Activated CD8-positive, alpha-beta memory T cell treated with anti-CD3 and anti-CD28 coated beads, Interleukin-2, amount 50 U/mL, for 48 hours (primary cell): ENCODE measurements at regions not wholly inside any gene's neighbourhood (a gene's known extent, or its start where the extent isn't known, plus 50 kb on each side); places are given as distances from the start of the nearest gene placed in this dataset.
"Not testable (repeated sequence)": the region's sequence is repeated elsewhere in the genome, so short reads cannot be mapped to it uniquely, and the experiment has no call there.

Source experiments
- DNase-seq: peaks from one replicate; pipeline ENCODE4 v3.0.0-alpha.2; 2020

DNA sequence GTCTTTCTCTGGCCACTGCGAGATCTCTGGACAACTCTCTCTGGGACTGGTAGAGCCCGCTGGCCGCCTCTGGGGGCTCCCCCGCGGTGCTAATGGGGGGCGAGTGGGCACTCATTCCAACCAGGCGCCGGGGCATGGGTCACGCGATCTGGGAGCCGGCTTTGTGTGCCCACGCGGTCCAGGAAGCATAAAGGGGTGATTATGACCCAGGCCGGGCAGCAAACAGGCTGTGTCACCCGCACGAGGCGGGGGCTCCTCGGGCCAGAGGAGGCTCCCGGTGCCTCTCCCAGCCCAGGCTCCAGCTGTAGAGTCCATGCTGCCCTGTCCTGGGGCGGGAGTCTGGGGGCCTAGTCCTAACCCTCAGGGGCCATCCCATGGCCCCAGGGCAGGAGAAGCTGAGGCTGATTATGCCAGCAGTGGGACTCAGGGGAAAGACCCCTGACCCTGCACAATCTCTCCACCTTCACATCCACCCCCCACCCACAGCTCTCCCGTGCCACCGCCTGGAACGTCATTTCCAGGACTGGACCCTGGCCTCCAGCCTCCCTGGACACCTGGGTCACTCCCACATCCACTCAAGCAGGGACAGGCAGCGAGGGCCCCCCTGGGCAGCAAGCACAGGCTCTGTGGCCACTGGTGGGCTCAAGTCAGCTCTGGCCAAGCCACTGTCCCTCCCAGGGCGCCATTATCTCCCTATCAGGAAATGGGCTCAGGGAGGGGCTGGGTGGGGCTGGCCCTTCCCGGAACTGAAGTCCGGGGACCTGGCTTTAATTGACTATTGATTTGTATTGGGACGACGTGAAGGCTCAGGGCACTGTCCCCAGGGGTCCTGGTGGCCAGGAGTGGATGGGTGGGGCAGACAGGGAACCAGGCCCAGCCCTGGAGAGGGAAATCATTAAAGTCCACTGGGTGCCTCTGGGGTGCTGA lies 50.0 kb downstream of the PTPRS start:
- no peak for DNase-seq

- no peak for DNase-seq
These were observed 51.3 kb downstream of the PTPRS start for GRCh38 chr19:5289060-5289990.

DNA sequence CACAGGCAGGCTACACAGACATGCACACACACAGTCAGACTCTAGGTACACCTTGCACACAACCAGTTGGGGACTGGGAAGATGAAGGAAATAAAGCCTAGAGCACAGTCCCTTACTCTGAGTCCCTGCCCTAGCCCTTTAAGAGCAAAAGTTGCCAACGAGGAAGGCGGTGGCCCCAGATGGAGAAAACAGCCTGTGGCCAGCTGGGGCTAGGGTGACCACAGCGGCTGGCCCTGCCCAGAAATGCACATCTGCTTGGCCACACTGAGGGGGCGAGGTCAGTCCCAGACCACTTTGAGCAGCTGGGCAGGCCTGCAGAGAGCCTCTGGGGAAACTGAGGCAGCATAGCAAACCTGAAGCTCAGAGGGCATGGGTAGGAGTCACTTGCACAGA lies 52.3 kb downstream of the PTPRS start:
- DNase-seq, result no peak

GRCh38 chr19:5287066-5287465 lies 53.5 kb downstream of the PTPRS start:
- DNase-seq, result no peak

DNA sequence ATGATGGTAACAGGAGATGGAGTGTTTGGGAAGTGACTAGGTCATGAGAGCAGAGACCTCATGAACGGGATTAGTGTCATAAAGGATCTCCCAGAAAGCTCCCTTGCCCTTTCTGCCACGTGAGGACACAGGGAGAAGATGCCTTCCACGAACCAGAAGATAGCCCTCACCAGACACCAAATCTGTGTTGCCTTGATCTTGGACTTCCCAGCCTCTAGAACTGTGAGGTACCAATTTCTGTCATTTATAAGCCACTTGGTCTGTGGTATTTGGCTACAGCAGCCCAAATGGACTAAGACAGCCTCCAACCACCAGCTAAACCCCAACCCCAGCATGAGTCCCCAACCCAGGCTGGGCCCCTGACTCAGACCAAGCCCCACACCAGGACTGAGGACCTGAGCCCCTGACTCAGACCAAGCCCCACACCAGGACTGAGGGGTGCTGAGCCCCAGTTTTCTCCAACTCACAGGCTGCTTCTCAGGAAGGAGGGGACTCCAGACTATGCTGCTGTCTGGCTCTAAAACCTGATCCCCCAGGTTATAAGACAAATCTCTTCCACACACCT lies 54.1 kb downstream of the PTPRS start:
- DNase-seq, result no peak

- no peak for DNase-seq
These were observed 54.7 kb downstream of the PTPRS start for GRCh38 chr19:5285955-5286354.

DNA sequence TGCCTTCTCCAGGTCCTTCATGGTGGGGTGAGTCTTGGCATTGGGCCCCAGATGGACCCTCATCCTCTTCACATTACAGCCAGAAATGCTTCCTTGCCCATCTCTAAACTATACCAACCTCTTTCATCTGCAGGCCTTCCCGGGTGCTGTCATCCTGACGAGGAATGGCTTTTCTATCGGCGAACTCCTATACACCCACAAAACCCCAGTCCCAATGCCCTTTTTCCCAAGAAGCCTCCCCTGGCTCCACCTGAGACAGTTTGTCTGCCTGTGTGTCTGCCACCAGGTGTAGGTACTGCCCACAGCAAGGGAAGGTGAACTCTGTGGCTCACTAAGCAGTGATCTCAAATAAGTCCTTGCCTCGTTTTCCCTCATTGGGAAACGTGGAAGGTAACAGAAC lies 55.3 kb downstream of the PTPRS start:
- no peak for DNase-seq

GRCh38 chr19:5282901-5283300 lies 57.7 kb downstream of the PTPRS start:
- no peak for DNase-seq

GRCh38 chr19:5281588-5281987 lies 59.0 kb downstream of the PTPRS start:
- DNase-seq, result no peak

DNA sequence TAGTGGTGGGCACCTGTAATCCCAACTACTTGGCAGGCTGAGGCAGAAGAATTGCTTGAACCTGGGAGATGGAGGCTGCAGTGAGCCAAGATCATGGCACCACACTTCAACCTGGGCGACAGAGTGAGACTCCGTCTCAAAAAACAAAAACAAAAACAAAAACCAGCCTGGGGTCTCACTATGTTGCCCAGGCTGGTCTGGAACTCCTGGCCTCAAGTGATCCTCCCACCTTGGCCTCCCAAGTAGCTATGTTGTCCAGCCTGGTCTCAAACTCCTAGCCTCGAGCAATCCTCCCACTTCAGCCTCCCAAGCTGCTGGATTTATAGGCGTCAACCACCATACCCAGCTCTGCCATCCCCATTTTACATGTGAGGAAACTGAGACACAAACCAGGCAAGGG lies 64.9 kb downstream of the PTPRS start:
- DNase-seq, result not testable (repeated sequence)

DNA sequence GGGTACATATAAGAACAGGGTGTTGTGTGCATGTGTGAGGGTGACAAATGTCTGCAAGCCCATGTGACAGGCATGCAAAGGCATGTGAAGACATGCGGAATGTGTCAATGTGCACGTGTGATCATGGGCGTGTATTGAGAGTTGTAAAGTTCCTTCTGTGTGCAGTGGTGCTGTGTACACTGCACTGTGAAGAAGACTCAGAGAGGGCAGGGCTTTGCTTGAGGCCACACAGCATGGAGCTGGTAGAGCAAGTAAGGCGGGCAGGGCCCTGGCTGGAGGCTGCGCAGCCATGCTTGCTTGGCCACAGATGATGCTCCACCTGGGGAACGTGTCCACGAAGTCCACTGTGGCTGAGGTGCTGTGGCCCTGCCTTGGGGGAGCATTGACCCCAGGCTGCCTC lies 66.8 kb downstream of the PTPRS start:
- no peak for DNase-seq

GRCh38 chr19:5271145-5271544 lies 69.5 kb downstream of the PTPRS start:
- no peak for DNase-seq

- no peak for DNase-seq
These were observed 70.7 kb downstream of the PTPRS start for GRCh38 chr19:5269926-5270325.

- no peak for DNase-seq
These were observed 71.3 kb downstream of the PTPRS start for GRCh38 chr19:5269279-5269678.

GRCh38 chr19:5268801-5269200 lies 71.8 kb downstream of the PTPRS start:
- DNase-seq, result no peak

GRCh38 chr19:5265260-5265659 lies 75.4 kb downstream of the PTPRS start:
- DNase-seq, result no peak

DNA sequence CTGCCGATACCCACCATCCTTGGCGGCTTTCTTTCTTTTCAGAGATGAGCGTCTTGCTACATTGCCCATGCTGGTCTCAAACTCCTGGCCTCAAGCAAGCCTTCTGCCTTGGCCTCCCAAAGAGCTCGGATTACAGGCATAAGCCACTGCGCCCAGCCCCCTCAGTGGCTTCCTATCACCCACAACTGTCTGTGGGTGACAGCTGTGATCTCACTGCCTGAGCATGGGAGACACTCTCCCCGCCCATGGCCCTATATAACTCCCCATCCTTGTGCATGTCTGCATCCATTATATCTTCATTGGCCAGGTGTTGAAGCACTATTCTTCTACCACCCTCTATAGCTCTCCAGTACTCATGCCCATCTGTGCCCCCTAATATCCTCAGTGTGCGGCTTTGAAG lies 76.2 kb downstream of the PTPRS start:
- DNase-seq, result no peak

DNA sequence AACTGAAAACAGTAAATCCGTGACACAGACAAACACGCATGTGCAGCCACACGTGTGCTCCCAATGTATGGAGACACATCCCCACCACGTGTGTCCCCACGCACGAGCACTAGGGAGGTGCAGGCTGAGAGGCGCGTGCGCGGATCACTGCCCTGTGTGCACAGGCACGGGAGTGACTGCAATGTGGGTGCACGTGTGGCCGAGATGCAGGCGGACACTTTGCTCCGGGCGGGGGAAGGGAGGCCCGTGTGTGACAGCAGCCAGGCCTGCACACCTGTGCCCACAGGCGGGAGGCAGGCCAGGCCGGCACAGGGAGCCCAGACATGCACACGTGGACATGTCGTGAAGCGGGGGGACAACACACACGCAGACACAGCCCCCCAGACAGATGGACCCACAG lies 77.0 kb downstream of the PTPRS start:
- DNase-seq, result no peak

GRCh38 chr19:5262721-5263120 lies 77.9 kb downstream of the PTPRS start:
- DNase-seq, result no peak

GRCh38 chr19:5261156-5261890 lies 79.3 kb downstream of the PTPRS start:
- DNase-seq, result no peak

- no peak for DNase-seq
These were observed 80.1 kb downstream of the PTPRS start for GRCh38 chr19:5260381-5260967.

GRCh38 chr19:5259750-5260149 lies 80.9 kb downstream of the PTPRS start:
- DNase-seq, result no peak
